HEK293 (cell line): ENCODE measurements at regions not wholly inside any gene's neighbourhood (a gene's known extent, or its start where the extent isn't known, plus 50 kb on each side); places are given as distances from the start of the nearest gene placed in this dataset.

Experiments used
- CTCF ChIA-PET: fragments of 350-600 bp; formaldehyde crosslinking; extraction: SDS; loops from one replicate; lab custom pipeline; 2021; ENCODE audit warnings: antibody characterized with exemption; lab: Yijun Ruan, JAX
- POLR2A ChIA-PET: fragments of 300-600 bp; formaldehyde crosslinking; extraction: SDS; loops from one replicate; lab custom pipeline; 2020; ENCODE audit warnings: antibody characterized with exemption, inconsistent platforms; lab: Yijun Ruan, JAX
- H3K27ac ChIP-seq: fragments of 200-500 bp; sonication (Bioruptor generic); 2 replicates; pipeline ENCODE4 v1.5.1; 2014; ENCODE audit warnings: low read depth, low read length, control low read depth, inconsistent platforms; ENCODE audit errors: extremely low read depth
- H3K36me3 ChIP-seq, 2 experiments: fragments of 200-500 bp in 1 of 2; sonication (Bioruptor generic) in 1 of 2; 1 replicate in 1 of 2; 2 replicates in 1 of 2; pipeline ENCODE4 v1.5.1; 2014 to 2017; ENCODE audit warnings: inconsistent platforms in 2 of 2, low read length in 2 of 2; ENCODE audit not compliant: control insufficient read depth in 2 of 2, insufficient read depth in 1 of 2
- H3K4me1 ChIP-seq: fragments of 200-500 bp; sonication (Bioruptor generic); 2 replicates; pipeline ENCODE4 v1.5.1; 2014; ENCODE audit warnings: mild to moderate bottlenecking, low read length, inconsistent platforms; ENCODE audit not compliant: control insufficient read depth, insufficient read depth
- H3K4me3 ChIP-seq: 2 replicates; pipeline ENCODE4 v1.5.1; 2011; ENCODE audit warnings: low read depth, mild to moderate bottlenecking, control low read depth, low read length, moderate library complexity
- H3K9me3 ChIP-seq: fragments of 200-500 bp; sonication (Bioruptor generic); 2 replicates; pipeline ENCODE4 v1.5.1; 2014; ENCODE audit warnings: low read depth, low read length, inconsistent platforms; ENCODE audit not compliant: control insufficient read depth, insufficient read depth
- CTCF ChIP-seq: fragments of 450-650 bp; formaldehyde crosslinking; IDR thresholded peaks from 2 replicates; pipeline ENCODE4 v1.5.1; 2016; ENCODE audit warnings: missing biosample characterization, missing genetic modification characterization
- KLF16 ChIP-seq: fragments of 450-650 bp; formaldehyde crosslinking; IDR thresholded peaks from 2 replicates; pipeline ENCODE4 v1.5.1; 2017; ENCODE audit warnings: missing biosample characterization, missing genetic modification characterization
- KLF7 ChIP-seq: fragments of 450-650 bp; formaldehyde crosslinking; IDR thresholded peaks from 2 replicates; pipeline ENCODE4 v1.5.1; 2016; ENCODE audit warnings: missing biosample characterization, missing genetic modification characterization, borderline replicate concordance
- OVOL3 ChIP-seq: fragments of 450-650 bp; formaldehyde crosslinking; IDR thresholded peaks from 2 replicates; pipeline ENCODE4 v1.5.1; 2016; ENCODE audit warnings: missing biosample characterization, missing genetic modification characterization
- PRDM1 ChIP-seq: fragments of 450-650 bp; formaldehyde crosslinking; IDR thresholded peaks from 2 replicates; pipeline ENCODE4; 2016; ENCODE audit warnings: missing biosample characterization, missing genetic modification characterization
- SP7 ChIP-seq: fragments of 450-650 bp; formaldehyde crosslinking; IDR thresholded peaks from 2 replicates; pipeline ENCODE4 v1.5.1; 2016; ENCODE audit warnings: missing biosample characterization, missing genetic modification characterization
- ZBTB21 ChIP-seq: fragments of 450-650 bp; formaldehyde crosslinking; IDR thresholded peaks from 2 replicates; pipeline ENCODE4 v1.5.1; 2017; ENCODE audit warnings: missing biosample characterization, missing genetic modification characterization
- ZFHX2 ChIP-seq: fragments of 450-650 bp; formaldehyde crosslinking; conservative IDR thresholded peaks from 2 replicates; pipeline ENCODE4 v1.5.1; 2016; ENCODE audit warnings: missing biosample characterization, missing genetic modification characterization
- ZFP37 ChIP-seq: fragments of 450-650 bp; formaldehyde crosslinking; IDR thresholded peaks from 2 replicates; pipeline ENCODE4 v1.5.1; 2016; ENCODE audit warnings: missing biosample characterization, missing genetic modification characterization
- ZNF16 ChIP-seq: fragments of 450-650 bp; formaldehyde crosslinking; IDR thresholded peaks from 2 replicates; pipeline ENCODE4 v1.5.1; 2016; ENCODE audit warnings: low read depth, missing biosample characterization, missing genetic modification characterization
- ZNF221 ChIP-seq: fragments of 450-650 bp; formaldehyde crosslinking; IDR thresholded peaks from 2 replicates; pipeline ENCODE4 v1.5.1; 2017; ENCODE audit warnings: missing biosample characterization, missing genetic modification characterization, borderline replicate concordance
- ZNF280D ChIP-seq: fragments of 450-650 bp; formaldehyde crosslinking; IDR thresholded peaks from 2 replicates; pipeline ENCODE4 v1.5.1; 2016; ENCODE audit warnings: missing biosample characterization, missing genetic modification characterization
- ZNF513 ChIP-seq: fragments of 450-650 bp; IDR thresholded peaks from 2 replicates; pipeline ENCODE4 v1.5.1; 2018; ENCODE audit warnings: missing biosample characterization, missing genetic modification characterization
- ZNF518A ChIP-seq: fragments of 450-650 bp; formaldehyde crosslinking; conservative IDR thresholded peaks from 2 replicates; pipeline ENCODE4 v1.5.1; 2016; ENCODE audit warnings: low read depth, missing biosample characterization, missing genetic modification characterization
- ZNF548 ChIP-seq: fragments of 450-650 bp; formaldehyde crosslinking; IDR thresholded peaks from 2 replicates; pipeline ENCODE4 v1.5.1; 2016; ENCODE audit warnings: missing biosample characterization, missing genetic modification characterization
- ZNF571 ChIP-seq: fragments of 450-650 bp; formaldehyde crosslinking; IDR thresholded peaks from 2 replicates; pipeline ENCODE4 v1.5.0; 2017; ENCODE audit warnings: missing biosample characterization, missing genetic modification characterization
- ZNF596 ChIP-seq: fragments of 450-650 bp; IDR thresholded peaks from 2 replicates; pipeline ENCODE4 v1.5.0; 2018; ENCODE audit warnings: missing biosample characterization, mild to moderate bottlenecking, missing genetic modification characterization, moderate library complexity
- ZNF610 ChIP-seq: fragments of 450-650 bp; formaldehyde crosslinking; IDR thresholded peaks from 2 replicates; pipeline ENCODE4 v1.5.1; 2016; ENCODE audit warnings: missing biosample characterization, missing genetic modification characterization, borderline replicate concordance
- ZNF645 ChIP-seq: fragments of 450-650 bp; formaldehyde crosslinking; IDR thresholded peaks from 2 replicates; pipeline ENCODE4; 2016; ENCODE audit warnings: missing biosample characterization, missing genetic modification characterization
- ZNF747 ChIP-seq: fragments of 450-650 bp; formaldehyde crosslinking; IDR thresholded peaks from 2 replicates; pipeline ENCODE4 v1.5.1; 2016; ENCODE audit warnings: missing biosample characterization, missing genetic modification characterization
- ZNF830 ChIP-seq: fragments of 450-650 bp; IDR thresholded peaks from 2 replicates; pipeline ENCODE4 v1.5.0; 2018; ENCODE audit warnings: missing biosample characterization, missing genetic modification characterization, low read depth, mild to moderate bottlenecking, moderate library complexity

- TF ChIP-seq ZNF645 (tag by site-specific recombination) (no peak), KLF16 (tag by site-specific recombination) (no peak), ZNF513 (tag by site-specific recombination) (no peak), ZNF610 (tag by site-specific recombination) (no peak), ZNF280D (tag by site-specific recombination) (no peak), ZNF221 (no peak), ZNF548 (tag by site-specific recombination) (no peak), ZFHX2 (tag by site-specific recombination) (no peak)
Measured at GRCh38 chr2:191582355-191582754, 95.6 kb upstream of the NABP1 start (continued).

- no peak for TF ChIP-seq ZNF747 (tag by site-specific recombination)
- ChIA-PET CTCF (interaction anchor here (0.6 to 0.7 kb wide), 2 partner anchors 8 to 52 kb away, joined by 3 read pairs; no protein-coding TSS in a partner anchor), POLR2A (no interaction called here)
- Histone ChIP-seq H3K4me3 (no peak overlapping the region), H3K4me1 (no peaks in the 10 kb centered on the region), H3K9me3 (no peaks in the 10 kb centered on the region), H3K27ac (no peak overlapping the region), H3K36me3 (no peaks in the 10 kb centered on the region)
Measured at GRCh38 chr2:191591025-191591424, 86.9 kb upstream of the NABP1 start.

- H3K36me3 ChIP-seq = no peaks in the 10 kb centered on the region
- no peak overlapping the region for H3K4me3 ChIP-seq
- POLR2A ChIA-PET = no interaction called here
- H3K9me3 ChIP-seq = no peaks in the 10 kb centered on the region
- CTCF ChIA-PET = no interaction called here
- no peak overlapping the region for H3K27ac ChIP-seq
- no peaks in the 10 kb centered on the region for H3K4me1 ChIP-seq
- TF ChIP-seq ZBTB21 (tag by site-specific recombination) (no peak), CTCF (tag by site-specific recombination) (no peak), ZNF596 (no peak), OVOL3 (no peak), ZNF518A (tag by site-specific recombination) (no peak), ZNF571 (tag by site-specific recombination) (no peak), ZNF16 (tag by site-specific recombination) (no peak), PRDM1 (tag by site-specific recombination) (no peak), KLF7 (tag by site-specific recombination) (no peak), ZNF830 (tag by site-specific recombination) (no peak), ZFP37 (no peak), SP7 (tag by site-specific recombination) (no peak)
Measured at GRCh38 chr2:191593622-191594385, 84.1 kb upstream of the NABP1 start.
